AG09309 (cell line): ENCODE measurements at regions not wholly inside any gene's neighbourhood (a gene's known extent, or its start where the extent isn't known, plus 50 kb on each side); places are given as distances from the start of the nearest gene placed in this dataset.

Experiments
- DNase-seq: peaks from one replicate; pipeline ENCODE4 v3.0.0-alpha.2; 2010; ENCODE audit warnings: low read depth
- H3K4me3 ChIP-seq: 2 replicates; pipeline ENCODE4 v1.5.1; 2011; ENCODE audit warnings: mild to moderate bottlenecking, low read depth, low read length, moderate library complexity; ENCODE audit not compliant: control insufficient read depth
- TF ChIP-seq, protein P1 (sequence below): IDR thresholded peaks from 2 replicates; pipeline ENCODE4 v1.5.1; 2011; ENCODE audit warnings: mild to moderate bottlenecking, low read depth, low read length, inconsistent platforms; ENCODE audit not compliant: insufficient read depth, control insufficient read depth; ENCODE audit errors: missing control alignments

DNA sequence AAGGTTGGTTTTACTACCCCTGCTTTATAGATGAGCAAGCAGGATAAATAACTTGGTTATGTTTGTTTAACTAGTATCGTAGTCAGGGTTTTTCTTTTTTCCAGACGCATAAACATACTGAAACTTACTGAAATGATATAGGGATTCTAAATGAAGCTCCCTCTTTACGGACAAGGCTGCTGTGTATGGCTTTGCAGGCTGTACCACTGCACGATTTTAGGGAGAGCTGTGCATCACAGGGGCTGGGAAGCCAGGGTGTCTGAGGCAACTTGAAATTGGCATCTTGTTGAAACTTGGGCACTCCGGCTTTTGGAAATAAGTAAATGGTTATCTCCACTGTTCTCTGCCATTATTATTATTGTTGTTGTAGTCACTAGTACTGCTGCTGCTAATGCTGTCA is 218.1 kb upstream of the CDH8 start:
- no peak overlapping the region for H3K4me3 ChIP-seq
- TF ChIP-seq, protein P1, sequence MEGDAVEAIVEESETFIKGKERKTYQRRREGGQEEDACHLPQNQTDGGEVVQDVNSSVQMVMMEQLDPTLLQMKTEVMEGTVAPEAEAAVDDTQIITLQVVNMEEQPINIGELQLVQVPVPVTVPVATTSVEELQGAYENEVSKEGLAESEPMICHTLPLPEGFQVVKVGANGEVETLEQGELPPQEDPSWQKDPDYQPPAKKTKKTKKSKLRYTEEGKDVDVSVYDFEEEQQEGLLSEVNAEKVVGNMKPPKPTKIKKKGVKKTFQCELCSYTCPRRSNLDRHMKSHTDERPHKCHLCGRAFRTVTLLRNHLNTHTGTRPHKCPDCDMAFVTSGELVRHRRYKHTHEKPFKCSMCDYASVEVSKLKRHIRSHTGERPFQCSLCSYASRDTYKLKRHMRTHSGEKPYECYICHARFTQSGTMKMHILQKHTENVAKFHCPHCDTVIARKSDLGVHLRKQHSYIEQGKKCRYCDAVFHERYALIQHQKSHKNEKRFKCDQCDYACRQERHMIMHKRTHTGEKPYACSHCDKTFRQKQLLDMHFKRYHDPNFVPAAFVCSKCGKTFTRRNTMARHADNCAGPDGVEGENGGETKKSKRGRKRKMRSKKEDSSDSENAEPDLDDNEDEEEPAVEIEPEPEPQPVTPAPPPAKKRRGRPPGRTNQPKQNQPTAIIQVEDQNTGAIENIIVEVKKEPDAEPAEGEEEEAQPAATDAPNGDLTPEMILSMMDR: no peak
- DNase-seq: no peak

GRCh38 chr16:62253966-62254365 is 217.7 kb upstream of the CDH8 start:
- no peak for DNase-seq
- no peak overlapping the region for H3K4me3 ChIP-seq
- TF ChIP-seq, protein P1: no peak

DNA sequence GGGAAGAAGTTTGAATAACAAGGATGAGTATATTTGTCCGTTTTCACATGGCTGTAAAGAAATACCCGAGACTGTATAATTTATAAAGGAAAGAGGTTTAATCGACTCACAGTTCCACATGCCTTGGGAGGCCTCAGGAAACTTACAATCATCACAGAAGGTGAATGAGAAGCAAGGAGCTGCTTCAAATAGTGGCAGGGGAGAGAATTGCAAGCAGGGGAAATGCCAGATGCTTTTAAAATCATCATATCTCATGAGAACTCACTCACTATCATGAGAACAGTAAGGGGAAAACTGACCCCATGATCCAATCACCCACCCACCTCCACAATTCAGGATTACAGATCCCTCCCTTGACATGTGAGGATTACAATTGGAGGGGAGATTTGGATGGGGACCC is 212.8 kb upstream of the CDH8 start:
- no peak overlapping the region for H3K4me3 ChIP-seq
- no peak for DNase-seq
- TF ChIP-seq, protein P1: no peak

GRCh38 chr16:62240722-62241121 is 204.5 kb upstream of the CDH8 start:
- TF ChIP-seq, protein P1: no peak
- no peak for DNase-seq
- H3K4me3 ChIP-seq: no peak overlapping the region

- no peak for DNase-seq
- TF ChIP-seq, protein P1: no peak
- H3K4me3 ChIP-seq: no peak overlapping the region
Measured at GRCh38 chr16:62225675-62226074, 189.4 kb upstream of the CDH8 start.

DNA sequence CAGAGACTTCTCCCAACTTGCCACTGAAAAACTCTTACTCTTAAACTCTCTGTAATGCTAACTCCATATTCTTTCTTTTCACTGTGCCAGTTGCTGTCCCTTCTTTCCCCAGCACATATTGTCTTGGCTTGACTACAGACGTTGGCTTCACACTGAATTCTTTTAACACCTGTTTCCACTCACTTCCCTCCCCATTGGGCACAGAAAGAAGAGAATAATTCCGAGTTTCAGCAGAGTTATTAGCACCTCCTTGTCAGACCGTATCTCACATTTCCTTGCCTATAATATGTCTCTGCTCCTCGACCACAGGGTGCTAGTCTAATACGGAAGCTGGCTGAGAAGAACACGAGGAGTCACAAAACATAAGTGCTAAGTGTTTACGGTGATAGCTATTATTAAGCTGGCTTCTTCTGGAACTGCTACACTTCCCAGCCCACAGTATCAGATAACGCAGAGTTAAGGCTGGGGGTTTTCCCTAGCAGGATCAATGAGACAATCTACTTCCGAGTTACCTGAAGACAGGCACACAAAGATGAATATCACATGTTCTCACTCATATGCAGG is 188.5 kb upstream of the CDH8 start:
- no peak overlapping the region for H3K4me3 ChIP-seq
- TF ChIP-seq, protein P1: no peak
- no peak for DNase-seq

DNA sequence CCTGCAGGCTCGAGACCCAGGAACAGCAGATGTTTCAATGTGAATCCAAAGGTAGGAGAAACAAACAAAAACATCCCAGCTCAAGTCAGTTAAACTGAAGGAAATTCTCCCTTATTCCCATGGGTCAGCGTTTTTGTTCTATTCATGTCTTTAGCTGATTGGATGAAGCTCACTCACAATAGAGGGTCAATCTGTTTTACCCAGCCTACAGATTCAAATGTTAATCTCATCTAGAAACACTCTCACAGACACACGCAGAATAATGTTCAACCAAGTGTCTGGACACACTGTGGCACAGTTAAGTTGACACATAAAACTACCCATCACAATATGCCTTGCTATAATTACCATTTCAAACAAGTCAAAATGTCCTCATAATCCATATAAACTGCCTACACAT is 180.6 kb upstream of the CDH8 start:
- no peak for DNase-seq
- TF ChIP-seq, protein P1: no peak
- H3K4me3 ChIP-seq: no peak overlapping the region
